H1 (cell line): ENCODE measurements at regions not wholly inside any gene's neighbourhood (a gene's known extent, or its start where the extent isn't known, plus 50 kb on each side); places are given as distances from the start of the nearest gene placed in this dataset.
"Not testable (repeated sequence)": the region's sequence is repeated elsewhere in the genome, so short reads cannot be mapped to it uniquely, and the experiment has no call there.

ENCODE experiments used
- CTCF ChIA-PET: fragments of 300-600 bp; sonication (Branson Sonifier 250); formaldehyde crosslinking; loops from one replicate; lab custom pipeline; 2021; ENCODE audit not compliant: partially characterized antibody; lab: Charles Lee
- POLR2A ChIA-PET: fragments of 300-600 bp; sonication (Branson Sonifier 250); formaldehyde crosslinking; loops from one replicate; lab custom pipeline; 2021; ENCODE audit warnings: inconsistent platforms; ENCODE audit not compliant: partially characterized antibody; lab: Charles Lee
- DNase-seq, 2 experiments: peaks; one replicate each; pipeline versions ENCODE4 v3.0.0 to v3.0.0-alpha.2; 2010 to 2022; ENCODE audit warnings: low spot score in 2 of 2, low read depth in 1 of 2, mixed read lengths in 1 of 2
- FAIRE-seq: peaks from 2 replicates; lab custom pipeline; 2011; peaks lifted over from hg19 to GRCh38; lab: Jason Lieb, UNC
- H2AFZ ChIP-seq: 2 replicates; pipeline ENCODE4 v1.8.1; 2012; ENCODE audit warnings: low read length, inconsistent platforms
- H2AK5ac ChIP-seq: 2 replicates; pipeline ENCODE4 v1.6.1; 2013; ENCODE audit warnings: low read depth, low read length
- H2BK120ac ChIP-seq: replicated peaks from 2 replicates; pipeline ENCODE3; 2013; ENCODE audit warnings: low read depth, low read length, inconsistent platforms
- H2BK12ac ChIP-seq: 2 replicates; pipeline ENCODE4 v1.6.1; 2013; ENCODE audit warnings: low read depth, low read length
- H2BK15ac ChIP-seq: 2 replicates; pipeline ENCODE4 v1.6.1; 2013; ENCODE audit warnings: low read length
- H2BK20ac ChIP-seq: 2 replicates; pipeline ENCODE4 v1.6.1; 2013; ENCODE audit warnings: low read length
- H2BK5ac ChIP-seq: 2 replicates; pipeline ENCODE4 v1.6.1; 2013; ENCODE audit warnings: low read depth, low read length
- H3K14ac ChIP-seq: 2 replicates; pipeline ENCODE4 v1.6.1; 2013; ENCODE audit warnings: inconsistent platforms; ENCODE audit not compliant: insufficient read length
- H3K18ac ChIP-seq: 2 replicates; pipeline ENCODE4 v1.6.1; 2013; ENCODE audit warnings: low read length; ENCODE audit errors: extremely low read depth
- H3K23ac ChIP-seq: 2 replicates; pipeline ENCODE4 v1.6.1; 2013; ENCODE audit warnings: inconsistent platforms; ENCODE audit not compliant: insufficient read length
- H3K23me2 ChIP-seq: 2 replicates; pipeline ENCODE4 v1.6.1; 2013; ENCODE audit warnings: low read depth, low read length
- H3K27ac ChIP-seq: 2 replicates; pipeline ENCODE4 v1.6.1; 2011; ENCODE audit warnings: low read depth, low read length, inconsistent platforms
- H3K27me3 ChIP-seq, 4 experiments: replicated peaks in 1 of 4; 1 replicate in 1 of 4; 2 replicates in 3 of 4; pipeline versions ENCODE4 v1.6.1 to v1.8.1; 2011 to 2013; ENCODE audit warnings: low read length in 3 of 4, mild to moderate bottlenecking in 3 of 4, inconsistent platforms in 2 of 4, mixed read lengths in 2 of 4, moderate library complexity in 1 of 4; ENCODE audit not compliant: control insufficient read depth in 3 of 4, insufficient read depth in 3 of 4; ENCODE audit errors: extremely low read depth in 1 of 4
- H3K36me3 ChIP-seq, 4 experiments: 2 replicates each; pipeline versions ENCODE4 v1.6.1 to v1.8.1; 2011 to 2013; ENCODE audit warnings: mild to moderate bottlenecking in 4 of 4, low read length in 3 of 4, moderate library complexity in 2 of 4, control low read depth in 1 of 4, inconsistent platforms in 1 of 4; ENCODE audit not compliant: insufficient read depth in 4 of 4, control insufficient read depth in 2 of 4
- H3K4ac ChIP-seq: replicated peaks from 2 replicates; pipeline ENCODE3; 2013; ENCODE audit warnings: low read length, low read depth, mixed read lengths, inconsistent platforms; ENCODE audit not compliant: insufficient read length
- H3K4me1 ChIP-seq, 4 experiments: replicated peaks in 1 of 4; 1 replicate in 1 of 4; 2 replicates in 3 of 4; pipeline versions ENCODE4 v1.6.1 to v1.8.1; 2011 to 2013; ENCODE audit warnings: low read length in 3 of 4, inconsistent platforms in 2 of 4, mixed read lengths in 1 of 4; ENCODE audit not compliant: insufficient read depth in 4 of 4, control insufficient read depth in 3 of 4
- H3K4me2 ChIP-seq, 2 experiments: 2 replicates each; pipeline versions ENCODE4 v1.6.1 to v1.8.1; 2011 to 2013; ENCODE audit warnings: low read depth in 2 of 2, low read length in 2 of 2, control low read depth in 1 of 2, inconsistent platforms in 1 of 2, mild to moderate bottlenecking in 1 of 2; ENCODE audit not compliant: insufficient read depth in 1 of 2
- H3K4me3 ChIP-seq, 4 experiments: fragments of 200-600, 300-600 bp in 1 of 4; sonication (generic), shearing (Covaris generic), sonication (Bioruptor Twin) in 1 of 4; 2 replicates each; pipeline versions ENCODE4 v1.5.1 to v1.8.1; 2011 to 2016; ENCODE audit warnings: low read length in 4 of 4, low read depth in 3 of 4, control low read depth in 2 of 4, inconsistent platforms in 2 of 4, mild to moderate bottlenecking in 2 of 4, mixed read lengths in 1 of 4, moderate library complexity in 1 of 4; ENCODE audit not compliant: insufficient read depth in 2 of 4; ENCODE audit errors: extremely low read depth in 1 of 4
- H3K56ac ChIP-seq: replicated peaks from 2 replicates; pipeline ENCODE3; 2013; ENCODE audit warnings: low read depth, mild to moderate bottlenecking, mixed read lengths, low read length, inconsistent platforms; ENCODE audit not compliant: insufficient read length
- H3K79me1 ChIP-seq: 2 replicates; pipeline ENCODE4 v1.6.1; 2013; ENCODE audit warnings: low read depth, low read length, control low read depth
- H3K79me2 ChIP-seq, 2 experiments: 2 replicates each; pipeline versions ENCODE4 v1.6.1 to v1.8.1; 2012 to 2013; ENCODE audit warnings: low read length in 2 of 2, mild to moderate bottlenecking in 2 of 2, inconsistent platforms in 1 of 2; ENCODE audit not compliant: insufficient read depth in 2 of 2, control insufficient read depth in 1 of 2
- H3K9ac ChIP-seq, 4 experiments: replicated peaks in 1 of 4; 1 replicate in 1 of 4; 2 replicates in 3 of 4; pipeline versions ENCODE4 v1.6.1 to v1.8.1; 2011 to 2013; ENCODE audit warnings: low read depth in 3 of 4, low read length in 3 of 4, control low read depth in 2 of 4, mild to moderate bottlenecking in 2 of 4, moderate library complexity in 2 of 4, inconsistent platforms in 1 of 4; ENCODE audit errors: extremely low read depth in 1 of 4
- H3K9me3 ChIP-seq, 2 experiments: 2 replicates each; pipeline versions ENCODE4 v1.6.1 to v1.8.1; 2012 to 2013; ENCODE audit warnings: mild to moderate bottlenecking in 2 of 2, moderate library complexity in 2 of 2, control low read depth in 1 of 2, inconsistent platforms in 1 of 2, low read depth in 1 of 2, low read length in 1 of 2, mixed read lengths in 1 of 2; ENCODE audit not compliant: insufficient read depth in 2 of 2
- H4K20me1 ChIP-seq, 2 experiments: replicated peaks in 1 of 2; 2 replicates each; pipeline versions ENCODE3 to v1.8.1; 2011 to 2013; ENCODE audit warnings: inconsistent platforms in 2 of 2, low read length in 2 of 2, mild to moderate bottlenecking in 1 of 2; ENCODE audit not compliant: insufficient read depth in 2 of 2, control insufficient read depth in 1 of 2
- H4K5ac ChIP-seq: 2 replicates; pipeline ENCODE4 v1.6.1; 2013; ENCODE audit warnings: low read length, low read depth, mixed read lengths, inconsistent platforms; ENCODE audit not compliant: insufficient read length
- H4K8ac ChIP-seq: 2 replicates; pipeline ENCODE4 v1.8.0; 2013; ENCODE audit warnings: mild to moderate bottlenecking, moderate library complexity, low read length, inconsistent platforms; ENCODE audit not compliant: insufficient read depth; ENCODE audit errors: extremely low read depth
- H4K91ac ChIP-seq: replicated peaks from 2 replicates; pipeline ENCODE3; 2013; ENCODE audit warnings: low read length, mixed read lengths, inconsistent platforms; ENCODE audit not compliant: insufficient read length
- WGBS, 2 experiments: shearing (Covaris generic) in 1 of 2; methylation state at CpG; one replicate each; pipeline versions ENCODE4 v1.1.6 to v1.1.7; 2013 to 2015; ENCODE audit warnings: low lambda C conversion rate in 2 of 2, mixed read lengths in 2 of 2, inconsistent platforms in 1 of 2, low coverage in 1 of 2, missing lambda C conversion rate in 1 of 2; ENCODE audit not compliant: insufficient replicate concordance in 2 of 2, insufficient coverage in 1 of 2, insufficient read length in 1 of 2; ENCODE audit errors: extremely low coverage in 1 of 2, missing lambda C conversion rate in 1 of 2; 5-methylcytosine and 5-hydroxymethylcytosine counted together

GRCh38 chr7:56821561-56821960 lies 310.7 kb downstream of the ZNF479 start:
- H3K27me3 ChIP-seq, H3K4ac ChIP-seq, FAIRE-seq, H3K27ac ChIP-seq, POLR2A ChIA-PET, H3K14ac ChIP-seq, H4K5ac ChIP-seq, H4K91ac ChIP-seq, DNase-seq, H3K56ac ChIP-seq, H4K8ac ChIP-seq, H2BK15ac ChIP-seq, H3K4me3 ChIP-seq, H3K79me1 ChIP-seq, H3K9ac ChIP-seq, H3K18ac ChIP-seq, H2BK120ac ChIP-seq, H3K36me3 ChIP-seq, H3K4me1 ChIP-seq, H3K23me2 ChIP-seq, H3K79me2 ChIP-seq, H3K4me2 ChIP-seq, CTCF ChIA-PET, H2BK12ac ChIP-seq, H2BK5ac ChIP-seq, H2BK20ac ChIP-seq, H3K23ac ChIP-seq, H4K20me1 ChIP-seq, H2AK5ac ChIP-seq, H2AFZ ChIP-seq: not testable (repeated sequence)
- peaks cover 0 to 46% of the 10 kb centered on the region in 2 experiments; a peak in 2 of 4 replicates for H3K9me3 ChIP-seq
- WGBS, 2 experiments, result no CpG with 5 or more reads among the region's 20 CpGs

GRCh38 chr7:56818261-56818660 lies 314.0 kb downstream of the ZNF479 start:
- WGBS, 2 experiments, result no CpG with 5 or more reads among the region's 22 CpGs
- H3K4me1 ChIP-seq, H2BK15ac ChIP-seq, H4K5ac ChIP-seq, H4K91ac ChIP-seq, H3K4ac ChIP-seq, H2BK20ac ChIP-seq, H2AFZ ChIP-seq, CTCF ChIA-PET, H2BK120ac ChIP-seq, POLR2A ChIA-PET, H3K79me1 ChIP-seq, H3K4me3 ChIP-seq, H3K23me2 ChIP-seq, H3K27ac ChIP-seq, H3K27me3 ChIP-seq, H2AK5ac ChIP-seq, H3K14ac ChIP-seq, H3K4me2 ChIP-seq, H3K18ac ChIP-seq, H2BK12ac ChIP-seq, H3K9ac ChIP-seq, H3K23ac ChIP-seq, H4K8ac ChIP-seq, H4K20me1 ChIP-seq, H3K79me2 ChIP-seq, H2BK5ac ChIP-seq, FAIRE-seq, DNase-seq, H3K56ac ChIP-seq, H3K36me3 ChIP-seq: not testable (repeated sequence)
- peaks cover 0 to 32% of the 10 kb centered on the region in 2 experiments; a peak in 2 of 4 replicates for H3K9me3 ChIP-seq
